ENCODE measurements at regions not wholly inside any gene's neighbourhood (a gene's known extent, or its start where the extent isn't known, plus 50 kb on each side); places are given as distances from the start of the nearest gene placed in this dataset.

- TF ChIP-seq ZNF416 (CRISPR knock-in tag; IDR thresholded peaks at IDR 0.05) (no peak), ETV6 (CRISPR knock-in tag; IDR thresholded peaks at IDR 0.05) (peak; percentile 83; the same call in 1 of the 2 replicates), ESRRA (CRISPR knock-in tag; IDR thresholded peaks at IDR 0.05; ENCODE audit: borderline replicate concordance) (peak; percentile 39; the same call in 1 of the 2 replicates), SOX15 (CRISPR knock-in tag; IDR thresholded peaks at IDR 0.05) (no peak), USF1 (CRISPR knock-in tag; IDR thresholded peaks at IDR 0.05) (no peak), FOXP4 (CRISPR knock-in tag; IDR thresholded peaks at IDR 0.05) (peak; percentile 44; the same call in 1 of the 2 replicates), ZNF232 (CRISPR knock-in tag; IDR thresholded peaks at IDR 0.05) (no peak), FOXJ3 (CRISPR knock-in tag; IDR thresholded peaks at IDR 0.05; ENCODE audit: borderline replicate concordance) (no peak), PRRX2 (CRISPR knock-in tag; IDR thresholded peaks at IDR 0.05) (no peak), E2F5 (CRISPR knock-in tag; IDR thresholded peaks at IDR 0.05) (peak; percentile 72; the same call in 1 of the 2 replicates), ZMAT4 (CRISPR knock-in tag; IDR thresholded peaks at IDR 0.05) (no peak), TEAD4 (CRISPR knock-in tag; IDR thresholded peaks at IDR 0.05) (no peak)
These were observed 729.9 kb downstream of the ZWINT start (continued) for GRCh38 chr10:55631071-55631654.

GRCh38 chr10:55630491-55631056, 730.5 kb downstream of the ZWINT start:
- ATAC-seq = peak; percentile 12
- H3K4me1 Mint-ChIP-seq = peaks cover 13% of the 10 kb centered on the region
- CTCF ChIA-PET = interaction anchor here (0.8 to 3.7 kb wide), 6 partner anchors 11 to 486 kb away, joined by 3 to 19 read pairs (median 8); no protein-coding TSS in a partner anchor

More at GRCh38 chr10:55630491-55631056, 730.5 kb downstream of the ZWINT start:
- Mint-ChIP-seq H3K27ac (no peak overlapping the region), H3K9me3 (no peaks in the 10 kb centered on the region), H3K4me3 (peak overlapping the region; percentile 87), H3K27me3 (ENCODE audit: low read depth) (peaks cover 3% of the 10 kb centered on the region; the same call in 1 of the 2 replicates), H3K36me3 (no peaks in the 10 kb centered on the region)
- TF ChIP-seq IRF1 (CRISPR knock-in tag; IDR thresholded peaks at IDR 0.05) = no peak
- TF ChIP-seq EMX1 (CRISPR knock-in tag; IDR thresholded peaks at IDR 0.05) = no peak
- no peak for TF ChIP-seq PRDM15 (CRISPR knock-in tag; IDR thresholded peaks at IDR 0.05)
- no peak for TF ChIP-seq FOXP1 (CRISPR knock-in tag; IDR thresholded peaks at IDR 0.05; ENCODE audit: borderline replicate concordance)
- no peak for TF ChIP-seq AR (CRISPR knock-in tag; IDR thresholded peaks at IDR 0.05)
- no peak for TF ChIP-seq MAX (CRISPR knock-in tag; IDR thresholded peaks at IDR 0.05)
- no peak for TF ChIP-seq ZNF416 (CRISPR knock-in tag; IDR thresholded peaks at IDR 0.05)
- TF ChIP-seq KAT7 (CRISPR knock-in tag; IDR thresholded peaks at IDR 0.05; ENCODE audit: borderline replicate concordance) = no peak
- peak; percentile 42 for DNase-seq (ENCODE audit: low spot score)
- POLR2A ChIA-PET = no interaction called here

All from WTC11 (cell line).